Hepatocyte (in vitro differentiated cells): ENCODE measurements at regions not wholly inside any gene's neighbourhood (a gene's known extent, or its start where the extent isn't known, plus 50 kb on each side); places are given as distances from the start of the nearest gene placed in this dataset.

Experiments used
- DNase-seq: peaks from one replicate; pipeline ENCODE4 v3.0.0-alpha.2; 2016; ENCODE audit warnings: low spot score
- H2AFZ ChIP-seq: fragments of 200-600 bp; sonication (generic); 2 replicates; pipeline ENCODE4 v1.6.0; 2016; ENCODE audit warnings: antibody characterized with exemption, mild to moderate bottlenecking
- H3K27ac ChIP-seq: fragments of 200-600 bp; sonication (generic); 2 replicates; pipeline ENCODE4 v1.5.1; 2016; ENCODE audit warnings: mild to moderate bottlenecking
- H3K27me3 ChIP-seq: fragments of 200-600 bp; sonication (generic); 2 replicates; pipeline ENCODE4 v1.6.1; 2016
- H3K36me3 ChIP-seq: fragments of 200-600 bp; sonication (generic); replicated peaks from 2 replicates; pipeline ENCODE4 v1.5.1; 2016; ENCODE audit warnings: low read depth; ENCODE audit not compliant: insufficient read depth
- H3K4me1 ChIP-seq: fragments of 200-600 bp; sonication (generic); 2 replicates; pipeline ENCODE4 v1.5.1; 2016; ENCODE audit warnings: mild to moderate bottlenecking, moderate library complexity; ENCODE audit not compliant: insufficient read depth
- H3K4me2 ChIP-seq: fragments of 200-600 bp; sonication (generic); 2 replicates; pipeline ENCODE4 v1.6.0; 2016
- H3K4me3 ChIP-seq: fragments of 200-600 bp; sonication (generic); 2 replicates; pipeline ENCODE4 v1.5.1; 2016; ENCODE audit warnings: mild to moderate bottlenecking
- H3K79me2 ChIP-seq: fragments of 200-600 bp; sonication (generic); 2 replicates; pipeline ENCODE4 v1.6.0; 2017; ENCODE audit warnings: mild to moderate bottlenecking
- H3K9me2 ChIP-seq: fragments of 200-600 bp; sonication (generic); replicated peaks from 2 replicates; pipeline ENCODE4 v1.6.0; 2017; ENCODE audit warnings: mild to moderate bottlenecking; ENCODE audit not compliant: insufficient read depth
- H3K9me3 ChIP-seq: fragments of 200-600 bp; sonication (generic); 2 replicates; pipeline ENCODE4 v1.5.1; 2016; ENCODE audit warnings: low read depth, mild to moderate bottlenecking
- H4K20me1 ChIP-seq: fragments of 200-600 bp; sonication (generic); 2 replicates; pipeline ENCODE4 v1.6.0; 2016; ENCODE audit warnings: mild to moderate bottlenecking; ENCODE audit not compliant: insufficient read depth, poor library complexity, severe bottlenecking
- CTCF ChIP-seq: fragments of 200-600 bp; sonication (generic); IDR thresholded peaks from 2 replicates; pipeline ENCODE4 v1.5.1; 2016; ENCODE audit warnings: antibody characterized with exemption, mild to moderate bottlenecking; ENCODE audit not compliant: poor library complexity
- EZH2 ChIP-seq: fragments of 200-600 bp; sonication (generic); IDR thresholded peaks from 2 replicates; pipeline ENCODE4 v1.6.1; 2016; ENCODE audit warnings: antibody characterized with exemption, mild to moderate bottlenecking, borderline replicate concordance
- EZH2phosphoT487 ChIP-seq: fragments of 200-600 bp; sonication (generic); IDR thresholded peaks from one replicate; pipeline ENCODE4 v1.6.1; 2018; ENCODE audit warnings: antibody characterized with exemption, mild to moderate bottlenecking, low read depth, moderate library complexity; ENCODE audit not compliant: unreplicated experiment, severe bottlenecking
- WGBS: methylation state at CpG from one replicate; pipeline ENCODE4 v1.1.6; 2016; ENCODE audit warnings: low lambda C conversion rate; ENCODE audit errors: missing lambda C conversion rate; 5-methylcytosine and 5-hydroxymethylcytosine counted together

GRCh38 chr3:177468331-177468730 lies 271.0 kb upstream of the TBL1XR1 start:
- H3K27ac ChIP-seq, result no peak overlapping the region

GRCh38 chr3:177468816-177469215 lies 271.5 kb upstream of the TBL1XR1 start:
- no peak for DNase-seq
- no peaks in the 10 kb centered on the region for H3K27me3 ChIP-seq

More at GRCh38 chr3:177468331-177468730, 271.0 kb upstream of the TBL1XR1 start:
- no peaks in the 10 kb centered on the region for H3K36me3 ChIP-seq
- no peaks in the 10 kb centered on the region for H3K27me3 ChIP-seq
- H3K4me1 ChIP-seq, result peaks cover 6% of the 10 kb centered on the region
- no peak overlapping the region for H3K4me2 ChIP-seq
- H2AFZ ChIP-seq, result no peak overlapping the region
- no peaks in the 10 kb centered on the region for H3K9me3 ChIP-seq
- no peak for DNase-seq
- TF ChIP-seq CTCF, result no peak
- no peaks in the 10 kb centered on the region for H3K9me2 ChIP-seq
- no peaks in the 10 kb centered on the region for H4K20me1 ChIP-seq
- H3K79me2 ChIP-seq, result no peaks in the 10 kb centered on the region
- H3K4me3 ChIP-seq, result no peak overlapping the region

GRCh38 chr3:177469216-177469615 lies 271.9 kb upstream of the TBL1XR1 start:
- Histone ChIP-seq H3K9me2 (no peaks in the 10 kb centered on the region), H3K9me3 (no peaks in the 10 kb centered on the region), H3K4me1 (peaks cover 6% of the 10 kb centered on the region), H3K79me2 (no peaks in the 10 kb centered on the region), H2AFZ (no peak overlapping the region), H3K4me2 (no peak overlapping the region), H3K36me3 (no peaks in the 10 kb centered on the region), H4K20me1 (no peaks in the 10 kb centered on the region), H3K4me3 (no peak overlapping the region), H3K27me3 (no peaks in the 10 kb centered on the region), H3K27ac (no peak overlapping the region)
- DNase-seq, result no peak
- WGBS, result 93% methylated on average over 3 of the region's 3 CpGs
- TF ChIP-seq EZH2phosphoT487, result no peak
- no peak for TF ChIP-seq CTCF
- TF ChIP-seq EZH2, result no peak

More at GRCh38 chr3:177468816-177469215, 271.5 kb upstream of the TBL1XR1 start:
- Histone ChIP-seq H3K4me3 (no peak overlapping the region), H3K9me3 (no peaks in the 10 kb centered on the region), H3K9me2 (no peaks in the 10 kb centered on the region), H3K4me1 (peaks cover 6% of the 10 kb centered on the region), H3K4me2 (no peak overlapping the region), H4K20me1 (no peaks in the 10 kb centered on the region), H3K79me2 (no peaks in the 10 kb centered on the region), H3K27ac (no peak overlapping the region), H3K36me3 (no peaks in the 10 kb centered on the region), H2AFZ (no peak overlapping the region)
- TF ChIP-seq EZH2phosphoT487 (no peak), EZH2 (no peak), CTCF (no peak)
- 97% methylated on average over 1 of the region's 1 CpG for WGBS
